ENCODE measurements at regions not wholly inside any gene's neighbourhood (a gene's known extent, or its start where the extent isn't known, plus 50 kb on each side); places are given as distances from the start of the nearest gene placed in this dataset.

DNA sequence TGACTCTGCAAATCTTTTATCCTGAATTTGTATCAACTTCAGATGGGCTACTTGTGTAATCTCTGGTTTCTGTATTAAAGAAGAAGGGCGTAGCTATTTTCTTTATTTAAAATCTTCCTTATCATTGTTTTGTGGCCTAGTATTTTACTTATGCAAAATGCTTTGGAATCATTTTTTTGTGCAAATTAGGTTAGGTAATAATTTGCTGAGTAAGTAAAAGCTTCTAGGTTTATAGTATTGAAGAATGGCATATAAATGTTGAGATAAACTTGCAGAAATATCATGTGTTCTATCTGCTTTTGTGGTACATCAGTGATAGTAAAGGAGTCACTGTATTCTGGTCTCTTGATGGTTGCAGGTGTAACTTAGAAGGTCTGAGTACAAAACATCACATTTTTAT lies 197.2 kb upstream of the IL15 start:
- Histone ChIP-seq H3K4me3 (no peak overlapping the region), H3K9me3 (no peaks in the 10 kb centered on the region), H3K4me1 (no peaks in the 10 kb centered on the region), H3K27ac (no peak overlapping the region), H3K27me3 (no peaks in the 10 kb centered on the region), H3K36me3 (no peaks in the 10 kb centered on the region)
- DNase-seq: no peak
- in situ Hi-C loops (cut with MboI; ENCODE audit: low sequenced_read_pairs in 4 of 4) (no loop called here), intact Hi-C loops (cut with DNase I; ENCODE audit: low total_unique reads) (no loop called here)
- TF ChIP-seq, protein P1, sequence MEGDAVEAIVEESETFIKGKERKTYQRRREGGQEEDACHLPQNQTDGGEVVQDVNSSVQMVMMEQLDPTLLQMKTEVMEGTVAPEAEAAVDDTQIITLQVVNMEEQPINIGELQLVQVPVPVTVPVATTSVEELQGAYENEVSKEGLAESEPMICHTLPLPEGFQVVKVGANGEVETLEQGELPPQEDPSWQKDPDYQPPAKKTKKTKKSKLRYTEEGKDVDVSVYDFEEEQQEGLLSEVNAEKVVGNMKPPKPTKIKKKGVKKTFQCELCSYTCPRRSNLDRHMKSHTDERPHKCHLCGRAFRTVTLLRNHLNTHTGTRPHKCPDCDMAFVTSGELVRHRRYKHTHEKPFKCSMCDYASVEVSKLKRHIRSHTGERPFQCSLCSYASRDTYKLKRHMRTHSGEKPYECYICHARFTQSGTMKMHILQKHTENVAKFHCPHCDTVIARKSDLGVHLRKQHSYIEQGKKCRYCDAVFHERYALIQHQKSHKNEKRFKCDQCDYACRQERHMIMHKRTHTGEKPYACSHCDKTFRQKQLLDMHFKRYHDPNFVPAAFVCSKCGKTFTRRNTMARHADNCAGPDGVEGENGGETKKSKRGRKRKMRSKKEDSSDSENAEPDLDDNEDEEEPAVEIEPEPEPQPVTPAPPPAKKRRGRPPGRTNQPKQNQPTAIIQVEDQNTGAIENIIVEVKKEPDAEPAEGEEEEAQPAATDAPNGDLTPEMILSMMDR (IDR thresholded peaks at IDR 0.05 in 4 of 5, conservative IDR thresholded peaks at IDR 0.05 in 1 of 5): no peak
- no peak for TF ChIP-seq POLR2A (IDR thresholded peaks at IDR 0.05)
- no peak for ATAC-seq

DNA sequence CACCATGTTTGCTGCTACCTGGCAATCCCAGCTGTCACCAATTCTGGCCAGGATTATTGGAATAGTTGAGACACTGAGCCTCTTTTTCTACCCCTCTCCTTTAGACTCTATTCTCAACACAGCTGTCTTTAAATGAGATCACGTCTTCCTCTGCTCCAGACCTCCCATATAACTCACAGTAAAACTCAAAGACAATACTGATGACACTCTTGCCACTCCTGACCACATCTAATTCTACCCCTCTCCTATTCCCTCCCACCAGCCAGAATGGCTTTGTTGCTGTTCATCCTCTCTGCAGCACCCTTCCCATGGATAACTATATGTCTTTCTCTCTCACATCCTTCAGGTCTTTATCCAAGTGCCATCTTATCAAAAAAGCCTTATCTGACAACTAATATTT lies 188.6 kb upstream of the IL15 start:
- in situ Hi-C loops (cut with MboI; ENCODE audit: low sequenced_read_pairs in 4 of 4): no loop called here
- TF ChIP-seq, protein P1 (IDR thresholded peaks at IDR 0.05 in 4 of 5, conservative IDR thresholded peaks at IDR 0.05 in 1 of 5): no peak
- TF ChIP-seq POLR2A (IDR thresholded peaks at IDR 0.05): no peak
- no peak for ATAC-seq

DNA sequence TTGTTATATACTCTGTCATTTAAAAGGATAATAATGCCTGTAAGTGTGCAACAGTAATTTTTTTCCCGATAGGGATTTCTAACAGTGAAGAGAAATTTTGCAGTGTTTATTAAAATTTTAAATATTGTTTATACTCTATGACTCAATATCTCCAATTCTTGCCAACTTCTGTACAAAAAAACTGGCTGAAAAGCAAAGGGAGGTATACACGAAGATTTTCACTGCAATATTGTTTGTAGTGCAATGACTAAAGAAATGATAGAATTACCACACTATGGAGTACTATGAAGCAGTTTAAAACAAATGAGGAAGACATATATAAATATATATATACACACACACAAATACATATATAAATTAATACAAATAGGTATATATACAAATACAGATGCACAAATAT lies 187.9 kb upstream of the IL15 start:
- no peaks in the 10 kb centered on the region for H3K36me3 ChIP-seq
- H3K27me3 ChIP-seq: no peaks in the 10 kb centered on the region
- no peak for TF ChIP-seq POLR2A (IDR thresholded peaks at IDR 0.05)
- TF ChIP-seq, protein P1 (IDR thresholded peaks at IDR 0.05 in 4 of 5, conservative IDR thresholded peaks at IDR 0.05 in 1 of 5): no peak
- DNase-seq: no peak
- no peak for ATAC-seq
- no peaks in the 10 kb centered on the region for H3K9me3 ChIP-seq
- in situ Hi-C loops (cut with MboI; ENCODE audit: low sequenced_read_pairs in 4 of 4): no loop called here
- H3K4me3 ChIP-seq: no peak overlapping the region
- no peak overlapping the region for H3K27ac ChIP-seq
- intact Hi-C loops (cut with DNase I; ENCODE audit: low total_unique reads): no loop called here
- H3K4me1 ChIP-seq: no peaks in the 10 kb centered on the region

More for the DNA sequence above, 188.6 kb upstream of the IL15 start:
- no peak for DNase-seq
- Histone ChIP-seq H3K4me1 (no peaks in the 10 kb centered on the region), H3K4me3 (no peak overlapping the region), H3K27me3 (no peaks in the 10 kb centered on the region), H3K36me3 (no peaks in the 10 kb centered on the region), H3K27ac (no peak overlapping the region), H3K9me3 (no peaks in the 10 kb centered on the region)
- intact Hi-C loops (cut with DNase I; ENCODE audit: low total_unique reads): no loop called here

DNA sequence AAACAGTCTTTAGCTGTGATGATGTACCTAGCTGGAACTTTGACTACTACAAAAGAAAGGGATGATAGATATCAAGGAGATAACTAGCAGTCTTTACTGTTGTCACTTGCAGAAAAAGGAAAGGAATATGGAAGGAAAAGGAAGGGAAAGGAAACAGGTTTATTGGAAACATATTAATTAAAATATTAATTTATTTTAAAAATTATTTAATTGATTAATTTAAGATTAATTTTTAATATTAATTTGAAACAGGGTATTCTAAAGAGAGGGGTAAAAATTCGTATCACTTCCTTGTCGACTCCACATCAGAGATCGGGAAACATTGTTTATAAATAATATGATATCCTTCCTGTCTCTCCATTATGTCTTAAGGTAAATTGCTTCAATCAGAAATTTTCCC lies 186.5 kb upstream of the IL15 start:
- DNase-seq (no peak), ATAC-seq (no peak)
- H3K4me3 ChIP-seq: no peak overlapping the region
- no peaks in the 10 kb centered on the region for H3K36me3 ChIP-seq
- TF ChIP-seq, protein P1 (IDR thresholded peaks at IDR 0.05 in 4 of 5, conservative IDR thresholded peaks at IDR 0.05 in 1 of 5): no peak
- TF ChIP-seq POLR2A (IDR thresholded peaks at IDR 0.05): no peak
- no peaks in the 10 kb centered on the region for H3K4me1 ChIP-seq
- H3K27ac ChIP-seq: no peak overlapping the region
- in situ Hi-C loops (cut with MboI; ENCODE audit: low sequenced_read_pairs in 4 of 4): no loop called here
- H3K9me3 ChIP-seq: no peaks in the 10 kb centered on the region
- no peaks in the 10 kb centered on the region for H3K27me3 ChIP-seq
- intact Hi-C loops (cut with DNase I; ENCODE audit: low total_unique reads): no loop called here

DNA sequence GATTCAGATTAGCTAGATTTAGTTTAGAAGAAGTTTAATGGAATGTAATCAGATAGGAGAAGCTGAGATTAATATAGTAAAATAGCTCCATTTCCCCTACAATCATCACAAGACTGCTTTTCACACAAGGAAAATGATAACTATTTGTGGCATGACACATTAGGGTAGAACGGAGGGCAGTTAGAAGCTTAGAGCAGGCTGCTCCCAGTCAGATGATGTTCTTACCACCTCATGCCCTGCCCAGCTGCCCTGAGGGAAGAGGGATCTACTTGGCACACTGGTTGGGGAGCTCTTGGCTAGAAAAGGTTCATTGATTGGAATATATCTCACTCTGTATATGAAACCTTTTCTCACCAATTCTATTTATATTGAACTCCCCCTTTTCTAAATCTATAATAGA lies 180.7 kb upstream of the IL15 start:
- TF ChIP-seq, protein P1 (IDR thresholded peaks at IDR 0.05 in 4 of 5, conservative IDR thresholded peaks at IDR 0.05 in 1 of 5): no peak
- TF ChIP-seq POLR2A (IDR thresholded peaks at IDR 0.05): no peak

More for the DNA sequence above, 180.7 kb upstream of the IL15 start:
- intact Hi-C loops (cut with DNase I; ENCODE audit: low total_unique reads) (no loop called here), in situ Hi-C loops (cut with MboI; ENCODE audit: low sequenced_read_pairs in 4 of 4) (no loop called here)
- Histone ChIP-seq H3K9me3 (no peaks in the 10 kb centered on the region), H3K4me3 (no peak overlapping the region), H3K4me1 (no peaks in the 10 kb centered on the region), H3K27ac (no peak overlapping the region), H3K27me3 (no peaks in the 10 kb centered on the region), H3K36me3 (no peaks in the 10 kb centered on the region)
- ATAC-seq: no peak
- DNase-seq: no peak
